ENCODE measurements at regions not wholly inside any gene's neighbourhood (a gene's known extent, or its start where the extent isn't known, plus 50 kb on each side); places are given as distances from the start of the nearest gene placed in this dataset.

DNA sequence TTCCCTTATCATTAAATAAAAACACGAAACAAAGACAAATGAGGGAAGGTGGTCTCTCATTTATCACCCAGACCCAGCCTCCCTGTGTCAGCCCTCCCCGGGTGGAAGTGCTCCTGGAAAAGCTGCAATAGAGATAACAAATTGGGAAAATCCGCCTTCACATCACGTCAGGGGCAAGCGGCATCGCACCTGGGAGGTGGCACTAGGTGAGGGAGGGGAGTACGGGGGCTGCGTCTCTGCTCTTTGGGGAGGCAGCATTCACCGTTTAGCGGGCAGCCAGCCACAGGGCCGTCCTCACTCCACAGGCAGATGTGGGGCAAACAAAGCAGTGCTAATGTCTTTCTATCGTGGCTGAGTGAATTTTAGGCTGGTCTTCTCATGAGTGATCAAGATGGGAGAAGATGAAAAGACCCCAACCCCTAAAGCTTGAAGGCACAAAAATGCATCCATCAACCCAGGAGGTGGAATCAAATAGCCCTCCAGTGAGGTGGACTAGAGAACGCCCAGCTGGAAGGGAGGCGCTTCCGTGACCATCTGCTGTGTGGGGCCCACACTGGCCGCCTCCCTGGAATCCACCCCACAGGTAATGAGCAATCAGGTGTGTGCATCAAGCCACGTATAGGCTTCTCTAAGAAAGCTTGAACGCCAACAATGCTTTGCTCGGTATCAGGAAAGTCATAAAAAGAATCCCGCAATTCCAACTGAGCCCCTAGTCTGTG, 629.5 kb downstream of the BRD1 start:
- H3K4me3 Mint-ChIP-seq: no peak overlapping the region
- no peaks in the 10 kb centered on the region for H3K9me3 Mint-ChIP-seq
- no peaks in the 10 kb centered on the region for H3K36me3 Mint-ChIP-seq (ENCODE audit: low read depth)
- no peak overlapping the region for H3K27ac Mint-ChIP-seq
- H3K27me3 Mint-ChIP-seq (ENCODE audit: low read depth): peaks cover 75% of the 10 kb centered on the region
- no peaks in the 10 kb centered on the region for H3K4me1 Mint-ChIP-seq
- TF ChIP-seq, protein P1, sequence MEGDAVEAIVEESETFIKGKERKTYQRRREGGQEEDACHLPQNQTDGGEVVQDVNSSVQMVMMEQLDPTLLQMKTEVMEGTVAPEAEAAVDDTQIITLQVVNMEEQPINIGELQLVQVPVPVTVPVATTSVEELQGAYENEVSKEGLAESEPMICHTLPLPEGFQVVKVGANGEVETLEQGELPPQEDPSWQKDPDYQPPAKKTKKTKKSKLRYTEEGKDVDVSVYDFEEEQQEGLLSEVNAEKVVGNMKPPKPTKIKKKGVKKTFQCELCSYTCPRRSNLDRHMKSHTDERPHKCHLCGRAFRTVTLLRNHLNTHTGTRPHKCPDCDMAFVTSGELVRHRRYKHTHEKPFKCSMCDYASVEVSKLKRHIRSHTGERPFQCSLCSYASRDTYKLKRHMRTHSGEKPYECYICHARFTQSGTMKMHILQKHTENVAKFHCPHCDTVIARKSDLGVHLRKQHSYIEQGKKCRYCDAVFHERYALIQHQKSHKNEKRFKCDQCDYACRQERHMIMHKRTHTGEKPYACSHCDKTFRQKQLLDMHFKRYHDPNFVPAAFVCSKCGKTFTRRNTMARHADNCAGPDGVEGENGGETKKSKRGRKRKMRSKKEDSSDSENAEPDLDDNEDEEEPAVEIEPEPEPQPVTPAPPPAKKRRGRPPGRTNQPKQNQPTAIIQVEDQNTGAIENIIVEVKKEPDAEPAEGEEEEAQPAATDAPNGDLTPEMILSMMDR (IDR thresholded peaks at IDR 0.05; ENCODE audit: unreplicated experiment in 3 of 3): no peak

DNA sequence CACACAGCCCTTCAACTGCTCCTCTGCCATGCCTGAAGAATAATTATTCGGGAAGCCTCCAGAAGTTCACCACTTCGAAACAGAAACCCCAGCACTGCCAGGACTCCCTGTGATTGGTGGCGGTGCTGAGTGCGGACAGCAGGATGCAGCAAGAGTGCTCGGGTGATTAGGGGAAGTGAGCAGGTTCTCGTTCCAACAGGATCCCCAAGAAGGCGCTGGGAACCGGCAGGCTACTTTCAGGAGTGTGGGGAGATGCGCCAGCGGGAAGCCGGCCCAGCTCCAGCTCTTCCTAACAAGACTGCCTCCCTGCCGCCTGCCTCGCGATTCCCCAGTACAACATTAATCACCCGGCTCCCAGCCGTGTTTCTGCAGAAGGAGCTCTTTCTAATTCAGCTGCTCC, 630.2 kb downstream of the BRD1 start:
- no peak overlapping the region for H3K27ac Mint-ChIP-seq
- no peaks in the 10 kb centered on the region for H3K4me1 Mint-ChIP-seq
- no peaks in the 10 kb centered on the region for H3K9me3 Mint-ChIP-seq

DNA sequence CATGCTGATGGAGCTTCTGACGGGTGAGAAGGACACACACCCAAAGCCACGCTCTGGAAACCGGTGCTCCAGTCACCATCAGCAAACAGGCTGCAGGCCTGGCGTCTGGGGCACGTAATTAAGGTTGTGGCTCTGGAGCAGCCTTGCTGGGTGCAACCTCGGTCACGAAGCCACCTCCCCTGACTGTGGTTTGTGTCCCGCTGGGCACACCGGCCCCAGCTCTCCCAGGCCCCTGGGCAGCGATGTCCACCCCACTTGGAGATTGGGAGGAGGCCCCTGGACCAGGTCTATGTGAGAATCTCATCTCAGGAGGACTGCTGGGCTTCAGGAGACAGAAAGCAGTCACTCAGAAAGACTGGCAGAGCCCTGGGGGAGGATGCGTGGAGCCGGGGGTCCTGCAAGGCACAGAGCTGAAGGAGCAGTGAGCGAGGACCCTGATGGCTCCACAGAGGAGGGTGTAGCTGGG, 631.6 kb downstream of the BRD1 start:
- H3K27me3 Mint-ChIP-seq (ENCODE audit: low read depth): peaks cover 69% of the 10 kb centered on the region
- H3K27ac Mint-ChIP-seq: no peak overlapping the region
- no peaks in the 10 kb centered on the region for H3K9me3 Mint-ChIP-seq
- no peak overlapping the region for H3K4me3 Mint-ChIP-seq
- TF ChIP-seq, protein P1 (IDR thresholded peaks at IDR 0.05; ENCODE audit: unreplicated experiment in 3 of 3): no peak
- H3K36me3 Mint-ChIP-seq (ENCODE audit: low read depth): no peaks in the 10 kb centered on the region
- no peaks in the 10 kb centered on the region for H3K4me1 Mint-ChIP-seq

More for the DNA sequence above, 630.2 kb downstream of the BRD1 start:
- peaks cover 76% of the 10 kb centered on the region for H3K27me3 Mint-ChIP-seq (ENCODE audit: low read depth)
- H3K36me3 Mint-ChIP-seq (ENCODE audit: low read depth): no peaks in the 10 kb centered on the region
- H3K4me3 Mint-ChIP-seq: no peak overlapping the region
- TF ChIP-seq, protein P1 (IDR thresholded peaks at IDR 0.05; ENCODE audit: unreplicated experiment in 3 of 3): no peak

DNA sequence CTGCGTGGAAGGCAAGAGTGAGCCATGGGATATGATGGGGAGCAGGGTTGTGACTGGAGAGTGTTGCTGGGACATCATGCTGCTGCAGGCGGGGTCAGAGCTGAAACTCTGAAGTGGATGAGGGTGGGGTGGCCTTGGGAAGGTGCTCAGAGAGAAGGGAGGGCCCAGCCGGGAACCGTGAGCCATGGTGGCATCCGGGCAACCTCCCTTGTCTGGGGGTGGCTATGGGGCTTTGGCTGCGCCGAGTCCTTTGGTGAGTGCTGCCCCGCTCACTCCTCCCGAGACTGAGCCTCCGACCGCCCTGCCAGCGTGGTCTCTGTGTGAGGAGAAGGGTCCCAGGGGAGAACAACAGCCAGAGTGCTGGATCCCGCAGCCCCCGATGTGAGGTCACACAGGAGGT, 632.0 kb downstream of the BRD1 start:
- Mint-ChIP-seq H3K9me3 (no peaks in the 10 kb centered on the region), H3K4me3 (no peak overlapping the region), H3K27me3 (ENCODE audit: low read depth) (peaks cover 66% of the 10 kb centered on the region), H3K27ac (no peak overlapping the region), H3K4me1 (no peaks in the 10 kb centered on the region), H3K36me3 (ENCODE audit: low read depth) (no peaks in the 10 kb centered on the region)
- TF ChIP-seq, protein P1 (IDR thresholded peaks at IDR 0.05; ENCODE audit: unreplicated experiment in 3 of 3): no peak

DNA sequence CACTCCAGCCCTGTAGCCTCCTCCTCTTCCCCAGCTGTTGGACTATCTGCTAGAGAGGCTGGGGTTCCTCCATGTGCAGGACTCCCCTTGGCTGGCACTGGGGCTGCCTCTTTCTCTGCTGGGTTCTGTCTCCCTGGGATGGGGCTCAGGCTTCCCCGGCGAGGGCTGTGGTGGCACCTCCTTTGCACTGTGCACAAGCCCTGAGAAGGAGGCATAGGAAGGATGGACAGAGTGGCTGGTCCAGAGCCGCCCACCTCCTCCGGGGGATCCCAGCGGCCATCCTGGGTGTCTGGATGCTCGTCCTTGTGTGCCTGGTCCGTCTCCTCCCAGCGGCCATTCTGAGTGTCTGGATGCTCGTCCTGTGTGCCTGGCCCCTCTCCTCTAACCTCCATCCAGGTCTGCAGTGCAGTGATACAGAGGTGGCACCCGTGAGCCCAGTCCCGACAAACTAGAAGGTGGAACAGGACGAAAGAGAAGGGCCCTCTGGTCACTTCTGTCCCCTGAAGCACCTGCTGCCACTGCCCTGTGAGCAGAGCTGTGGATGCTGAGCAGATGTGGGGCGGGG, 633.7 kb downstream of the BRD1 start:
- H3K4me3 Mint-ChIP-seq: no peak overlapping the region
- no peaks in the 10 kb centered on the region for H3K4me1 Mint-ChIP-seq
- TF ChIP-seq, protein P1 (IDR thresholded peaks at IDR 0.05; ENCODE audit: unreplicated experiment in 3 of 3): no peak
- H3K36me3 Mint-ChIP-seq (ENCODE audit: low read depth): no peaks in the 10 kb centered on the region
- peaks cover 58% of the 10 kb centered on the region for H3K27me3 Mint-ChIP-seq (ENCODE audit: low read depth)
- H3K27ac Mint-ChIP-seq: no peak overlapping the region
- H3K9me3 Mint-ChIP-seq: no peaks in the 10 kb centered on the region

DNA sequence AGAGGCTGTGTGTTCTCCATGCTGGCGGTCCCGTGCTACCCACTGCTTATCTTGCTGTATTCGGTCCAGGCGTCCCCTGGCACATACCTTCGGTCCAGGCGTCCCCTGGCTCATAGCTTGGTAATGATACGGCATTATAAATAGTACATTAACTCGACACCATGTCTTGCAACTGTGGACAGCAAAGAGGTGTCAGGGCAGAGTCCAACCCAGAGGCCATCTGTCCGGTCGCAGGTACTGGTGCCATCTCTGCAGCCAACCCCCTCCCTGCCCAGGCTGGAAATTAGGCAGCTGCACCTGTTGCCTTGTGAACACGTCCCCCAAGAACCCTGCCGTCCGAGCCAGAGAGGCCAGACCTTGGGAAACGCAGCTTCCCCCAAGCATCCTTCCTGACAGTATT, 634.3 kb downstream of the BRD1 start:
- H3K27me3 Mint-ChIP-seq (ENCODE audit: low read depth): peaks cover 53% of the 10 kb centered on the region

More for the DNA sequence above, 634.3 kb downstream of the BRD1 start:
- Mint-ChIP-seq H3K4me1 (no peaks in the 10 kb centered on the region), H3K36me3 (ENCODE audit: low read depth) (no peaks in the 10 kb centered on the region), H3K27ac (no peak overlapping the region), H3K9me3 (no peaks in the 10 kb centered on the region), H3K4me3 (no peak overlapping the region)
- TF ChIP-seq, protein P1 (IDR thresholded peaks at IDR 0.05; ENCODE audit: unreplicated experiment in 3 of 3): no peak

Data from nephron (organoid).